K562 (cell line): ENCODE measurements at regions not wholly inside any gene's neighbourhood (a gene's known extent, or its start where the extent isn't known, plus 50 kb on each side); places are given as distances from the start of the nearest gene placed in this dataset.

Experiments used
- ATAC-seq: fragments of 200-7000 bp; cut with Tn5 transposase; 3 replicates; pipeline ENCODE4 v1.9.1; 2020; ENCODE audit warnings: moderate library complexity
- BruUV-seq: library from RNA; stranded (reverse); fragments of 400-500 nt; replicated peaks from 2 replicates; lab custom pipeline; 2021; lab: Mats Ljungman, UMichigan
- CTCF ChIA-PET: fragments of 300-600 bp; formaldehyde crosslinking; extraction: SDS; loops from one replicate; lab custom pipeline; 2021; ENCODE audit warnings: low intra/inter-chr PET ratio; lab: Yijun Ruan, JAX
- POLR2A ChIA-PET: fragments of 300-600, 350-650 bp; sonication (Branson Sonifier 250); formaldehyde crosslinking; extraction: SDS; loops from one replicate; lab custom pipeline; 2021; ENCODE audit warnings: antibody characterized with exemption, inconsistent platforms; lab: Yijun Ruan, JAX
- DNase-seq, 4 experiments: peaks; one replicate each; pipeline versions ENCODE4 v3.0.0 to v3.0.0-alpha.2; 2011 to 2018; ENCODE audit warnings: low spot score in 3 of 4, mixed read lengths in 3 of 4; ENCODE audit errors: extremely low read depth in 1 of 4
- FAIRE-seq: peaks from 2 replicates; lab custom pipeline; 2011; peaks lifted over from hg19 to GRCh38; lab: Jason Lieb, UNC
- H2AFZ ChIP-seq: 2 replicates; pipeline ENCODE4 v1.6.0; 2011; ENCODE audit warnings: low read depth, low read length, control low read depth, inconsistent platforms
- H3K27ac ChIP-seq: fragments of 200-600 bp; 3 replicates; pipeline ENCODE4 v1.8.0; 2011; ENCODE audit warnings: low read depth, mild to moderate bottlenecking, control low read depth, inconsistent platforms, low read length, moderate library complexity, mixed read lengths; ENCODE audit errors: extremely low read depth
- H3K27me3 ChIP-seq, 2 experiments: fragments of 300-600 bp in 1 of 2; 2 replicates in 1 of 2; 3 replicates in 1 of 2; pipeline versions ENCODE4 v1.6.0 to v1.8.0; 2011; ENCODE audit warnings: inconsistent platforms in 2 of 2, low read length in 2 of 2, mild to moderate bottlenecking in 1 of 2, mixed read lengths in 1 of 2, moderate library complexity in 1 of 2; ENCODE audit not compliant: control insufficient read depth in 2 of 2, insufficient read depth in 2 of 2
- H3K36me3 ChIP-seq: fragments of 300-600 bp; 3 replicates; pipeline ENCODE4 v1.8.0; 2011; ENCODE audit warnings: mild to moderate bottlenecking, low read length, inconsistent platforms; ENCODE audit not compliant: control insufficient read depth, insufficient read depth
- H3K4me1 ChIP-seq, 2 experiments: fragments of 200-600 bp in 1 of 2; replicated peaks in 1 of 2; 2 replicates in 1 of 2; 3 replicates in 1 of 2; pipeline versions ENCODE4 v1.5.1 to v1.8.0; 2011; ENCODE audit warnings: inconsistent platforms in 2 of 2, low read length in 2 of 2, mild to moderate bottlenecking in 1 of 2, mixed read lengths in 1 of 2, moderate library complexity in 1 of 2; ENCODE audit not compliant: control insufficient read depth in 2 of 2, insufficient read depth in 2 of 2
- H3K4me2 ChIP-seq: 2 replicates; pipeline ENCODE4 v1.6.1; 2011; ENCODE audit warnings: low read length, control low read depth, inconsistent platforms, mixed read lengths; ENCODE audit not compliant: insufficient read depth
- H3K4me3 ChIP-seq: fragments of 200-600 bp; sonication (generic), shearing (Covaris generic); 2 replicates; pipeline ENCODE4 v1.5.1; 2016; ENCODE audit warnings: control low read depth, inconsistent platforms
- H3K79me2 ChIP-seq: fragments of 200-600 bp; 3 replicates; pipeline ENCODE4 v1.8.0; 2011; ENCODE audit warnings: low read length, inconsistent platforms; ENCODE audit not compliant: control insufficient read depth, insufficient read depth
- H3K9ac ChIP-seq, 2 experiments: 2 replicates each; pipeline versions ENCODE4 v1.6.0 to v1.6.1; 2011; ENCODE audit warnings: low read depth in 2 of 2, low read length in 2 of 2, control low read depth in 1 of 2, inconsistent platforms in 1 of 2, mild to moderate bottlenecking in 1 of 2, mixed read lengths in 1 of 2; ENCODE audit not compliant: insufficient read depth in 1 of 2
- H3K9me1 ChIP-seq: one replicate; pipeline ENCODE4 v1.6.0; 2011; ENCODE audit warnings: inconsistent platforms, mild to moderate bottlenecking, low read length, moderate library complexity; ENCODE audit not compliant: control insufficient read depth, insufficient read depth
- H3K9me3 ChIP-seq: replicated peaks from 2 replicates; pipeline ENCODE4 v1.5.1; 2011; ENCODE audit warnings: low read depth, low read length, inconsistent platforms; ENCODE audit not compliant: control insufficient read depth, insufficient read depth
- H4K20me1 ChIP-seq: replicated peaks from 2 replicates; pipeline ENCODE4 v1.6.1; 2011; ENCODE audit warnings: low read length, inconsistent platforms, mixed read lengths; ENCODE audit not compliant: control insufficient read depth, insufficient read depth
- E4F1 ChIP-seq: fragments of 250-450 bp; sonication (Bioruptor Pico); IDR thresholded peaks from 2 replicates; pipeline ENCODE4 v1.5.0; 2021; ENCODE audit warnings: mild to moderate bottlenecking, borderline replicate concordance
- KLF13 ChIP-seq: fragments of 450-650 bp; IDR thresholded peaks from 2 replicates; pipeline ENCODE4 v1.6.1; 2016; ENCODE audit warnings: missing genetic modification characterization, low read depth, mild to moderate bottlenecking, missing compliant biosample characterization, moderate library complexity, borderline replicate concordance
- WGBS: fragments of 100-300 bp; shearing (Covaris generic); methylation state at CpG from one replicate; pipeline ENCODE4 v1.1.6; 2016; ENCODE audit warnings: low coverage, mixed read lengths; ENCODE audit not compliant: insufficient coverage; ENCODE audit errors: missing lambda C conversion rate; 5-methylcytosine and 5-hydroxymethylcytosine counted together
- in situ Hi-C: fragments of 300-500 bp; cut with MboI; formaldehyde crosslinking; loops from 4 replicates; pipeline ENCODE4 v1.15.0; 2018; ENCODE audit warnings: inconsistent platforms, mixed read lengths
- intact Hi-C: fragments of 100-400 bp; cut with micrococcal nuclease; formaldehyde crosslinking; loops from 2 replicates; pipeline ENCODE4 v1.14.2; 2022

DNA sequence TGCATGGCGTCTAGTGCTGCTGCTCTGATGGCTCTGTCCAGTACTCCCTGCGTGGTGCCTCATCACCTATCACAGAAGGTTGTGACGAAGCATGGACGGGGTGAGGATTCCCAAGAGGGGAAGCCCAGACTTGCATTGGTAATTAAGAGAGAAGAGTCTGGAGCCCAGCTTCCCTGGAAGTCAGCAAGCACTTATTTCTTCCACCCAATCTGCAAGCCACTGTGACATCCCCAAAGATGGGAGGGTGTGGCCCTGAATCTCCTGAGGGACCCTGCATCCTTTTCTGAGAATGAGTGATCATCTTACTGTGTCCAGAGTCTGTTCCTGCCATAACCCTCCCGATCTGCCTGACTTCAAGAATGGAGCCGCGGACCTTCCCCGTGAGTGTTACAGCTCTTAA is 166.7 kb downstream of the PTPN20 start:
- 0% methylated on average over 8 of the region's 8 CpGs for WGBS
- Histone ChIP-seq H3K4me1 (no peaks in the 10 kb centered on the region), H4K20me1 (no peaks in the 10 kb centered on the region), H3K79me2 (no peaks in the 10 kb centered on the region), H3K9me1 (no peaks in the 10 kb centered on the region), H3K27me3 (peaks cover 2 to 15% of the 10 kb centered on the region in 2 experiments), H3K4me2 (no peak overlapping the region), H3K9ac (no peak overlapping the region), H3K27ac (no peak overlapping the region), H2AFZ (no peak overlapping the region), H3K9me3 (no peaks in the 10 kb centered on the region), H3K36me3 (no peaks in the 10 kb centered on the region), H3K4me3 (no peak overlapping the region)
- BruUV-seq, result no TSS peak
- DNase-seq (no peak), ATAC-seq (no peak), FAIRE-seq (no peak)
- intact Hi-C loops, result no loop called here
- CTCF ChIA-PET, result interaction anchor here (0.7 kb wide), 1 partner anchor 37 kb away, joined by 3 read pairs; no protein-coding TSS in a partner anchor
- POLR2A ChIA-PET, result no interaction called here
- in situ Hi-C loops, result no loop called here
- TF ChIP-seq E4F1 (CRISPR knock-in tag) (no peak), KLF13 (tag) (no peak)
